ENCODE measurements at regions not wholly inside any gene's neighbourhood (a gene's known extent, or its start where the extent isn't known, plus 50 kb on each side); places are given as distances from the start of the nearest gene placed in this dataset.

GRCh38 chr14:22011253-22011642, 337.6 kb upstream of the OR4E1 start:
- DNase-seq: no peak

- no peak for DNase-seq
These were observed 337.1 kb upstream of the OR4E1 start for GRCh38 chr14:22010545-22011252.

- DNase-seq: no peak
These were observed 335.1 kb upstream of the OR4E1 start for GRCh38 chr14:22008766-22009165.

- no peak for DNase-seq
These were observed 334.3 kb upstream of the OR4E1 start for GRCh38 chr14:22007784-22008412.

GRCh38 chr14:22007363-22007762, 333.7 kb upstream of the OR4E1 start:
- DNase-seq: no peak

- DNase-seq: no peak
These were observed 329.8 kb upstream of the OR4E1 start for GRCh38 chr14:22003461-22003860.

GRCh38 chr14:22002860-22003284, 329.3 kb upstream of the OR4E1 start:
- DNase-seq: peak; percentile 71

GRCh38 chr14:21999402-21999801, 325.8 kb upstream of the OR4E1 start:
- no peak for DNase-seq

- DNase-seq: peak; percentile 62
These were observed 323.7 kb upstream of the OR4E1 start for GRCh38 chr14:21997300-21997699.

GRCh38 chr14:21995332-21995731, 321.7 kb upstream of the OR4E1 start:
- DNase-seq: no peak

GRCh38 chr14:21993837-21994236, 320.2 kb upstream of the OR4E1 start:
- no peak for DNase-seq

GRCh38 chr14:21993070-21993469, 319.5 kb upstream of the OR4E1 start:
- DNase-seq: no peak

GRCh38 chr14:21991130-21991529, 317.5 kb upstream of the OR4E1 start:
- no peak for DNase-seq

- DNase-seq: peak; percentile 39
These were observed 316.5 kb upstream of the OR4E1 start for GRCh38 chr14:21990116-21990515.

GRCh38 chr14:21989090-21989489, 315.5 kb upstream of the OR4E1 start:
- no peak for DNase-seq

- DNase-seq: no peak
These were observed 314.8 kb upstream of the OR4E1 start for GRCh38 chr14:21988413-21988812.

GRCh38 chr14:21987937-21988336, 314.3 kb upstream of the OR4E1 start:
- peak; percentile 45 for DNase-seq

- DNase-seq: no peak
These were observed 311.5 kb upstream of the OR4E1 start for GRCh38 chr14:21985081-21985480.

- DNase-seq: no peak
These were observed 305.3 kb upstream of the OR4E1 start for GRCh38 chr14:21978999-21979314.

- DNase-seq: peak; percentile 72
These were observed 304.8 kb upstream of the OR4E1 start for GRCh38 chr14:21978184-21978998.

GRCh38 chr14:21974741-21975140, 301.1 kb upstream of the OR4E1 start:
- peak; percentile 35 for DNase-seq

GRCh38 chr14:21965042-21965441, 291.4 kb upstream of the OR4E1 start:
- peak; percentile 65 for DNase-seq

GRCh38 chr14:21964180-21964579, 290.6 kb upstream of the OR4E1 start:
- DNase-seq: no peak

- no peak for DNase-seq
These were observed 287.0 kb upstream of the OR4E1 start for GRCh38 chr14:21960636-21961035.

All from CD4-positive, alpha-beta T cell treated with Interleukin-10 for 1 hour (primary cell).